MM.1S (cell line): ENCODE measurements at regions not wholly inside any gene's neighbourhood (a gene's known extent, or its start where the extent isn't known, plus 50 kb on each side); places are given as distances from the start of the nearest gene placed in this dataset.

Experiments used
- CTCF ChIP-seq: fragments of 300-600 bp; sonication (generic); IDR thresholded peaks from 2 replicates; pipeline ENCODE4 v1.5.1; 2016; ENCODE audit warnings: antibody characterized with exemption, low read length, mixed read lengths
- EZH2 ChIP-seq: fragments of 300-600 bp; sonication (generic); optimal IDR thresholded peaks from 2 replicates; pipeline ENCODE3; 2017; ENCODE audit warnings: low read depth, mild to moderate bottlenecking, antibody characterized with exemption, low read length, mixed read lengths

- no peak for TF ChIP-seq CTCF
- TF ChIP-seq EZH2: no peak
Observed at GRCh38 chr7:4430227-4430626, 251.9 kb upstream of the FOXK1 start.
